HG03457 (cell line): ENCODE measurements at regions not wholly inside any gene's neighbourhood (a gene's known extent, or its start where the extent isn't known, plus 50 kb on each side); places are given as distances from the start of the nearest gene placed in this dataset.

Source experiments
- ATAC-seq: cut with Tn5 transposase; IDR thresholded peaks from one replicate; pipeline ENCODE4 v1.9.1; 2021; ENCODE audit warnings: moderate number of reproducible peaks; ENCODE audit not compliant: unreplicated experiment

GRCh38 chr22:49147617-49148175, 680.0 kb downstream of the BRD1 start:
- no peak for ATAC-seq

GRCh38 chr22:49147171-49147570, 680.5 kb downstream of the BRD1 start:
- ATAC-seq = no peak

- no peak for ATAC-seq
Observed at GRCh38 chr22:49146511-49146910, 681.2 kb downstream of the BRD1 start.

- no peak for ATAC-seq
Observed at GRCh38 chr22:49143812-49144211, 683.9 kb downstream of the BRD1 start.

GRCh38 chr22:49142891-49143290, 684.8 kb downstream of the BRD1 start:
- no peak for ATAC-seq

GRCh38 chr22:49142296-49142695, 685.4 kb downstream of the BRD1 start:
- no peak for ATAC-seq

- no peak for ATAC-seq
Observed at GRCh38 chr22:49141761-49142160, 685.9 kb downstream of the BRD1 start.

GRCh38 chr22:49140911-49141665, 686.6 kb downstream of the BRD1 start:
- ATAC-seq = no peak

GRCh38 chr22:49139492-49140151, 688.1 kb downstream of the BRD1 start:
- no peak for ATAC-seq

GRCh38 chr22:49138250-49138790, 689.4 kb downstream of the BRD1 start:
- ATAC-seq = no peak

GRCh38 chr22:49137206-49137840, 690.4 kb downstream of the BRD1 start:
- no peak for ATAC-seq

GRCh38 chr22:49136816-49137180, 690.9 kb downstream of the BRD1 start:
- ATAC-seq = no peak

GRCh38 chr22:49136041-49136815, 691.4 kb downstream of the BRD1 start:
- ATAC-seq = no peak

- no peak for ATAC-seq
Observed at GRCh38 chr22:49134076-49134475, 693.6 kb downstream of the BRD1 start.

- ATAC-seq = no peak
Observed at GRCh38 chr22:49133541-49133940, 694.1 kb downstream of the BRD1 start.

- ATAC-seq = no peak
Observed at GRCh38 chr22:49132009-49132408, 695.7 kb downstream of the BRD1 start.

GRCh38 chr22:49129736-49130135, 697.9 kb downstream of the BRD1 start:
- ATAC-seq = no peak

- no peak for ATAC-seq
Observed at GRCh38 chr22:49128874-49129273, 698.8 kb downstream of the BRD1 start.

GRCh38 chr22:49124608-49125007, 703.1 kb downstream of the BRD1 start:
- no peak for ATAC-seq

- no peak for ATAC-seq
Observed at GRCh38 chr22:49123621-49124192, 704.0 kb downstream of the BRD1 start.
